ENCODE measurements at regions not wholly inside any gene's neighbourhood (a gene's known extent, or its start where the extent isn't known, plus 50 kb on each side); places are given as distances from the start of the nearest gene placed in this dataset.

- Histone ChIP-seq H3K27ac (ENCODE audit: low read length) (no peak overlapping the region), H3K4me1 (ENCODE audit: insufficient read depth, low read length) (no peaks in the 10 kb centered on the region), H3K79me2 (ENCODE audit: insufficient read depth, low read length) (no peaks in the 10 kb centered on the region), H4K20me1 (ENCODE audit: insufficient read depth, low read length) (no peaks in the 10 kb centered on the region), H2AFZ (ENCODE audit: low read depth, low read length) (no peak overlapping the region), H3K9me3 (ENCODE audit: insufficient read depth, low read length, severe bottlenecking) (no peaks in the 10 kb centered on the region), H3K36me3 (ENCODE audit: insufficient read depth, low read length) (no peaks in the 10 kb centered on the region), H3K4me3 (ENCODE audit: low read depth in 1 of 2, low read length in 2 of 2) (no peak overlapping the region), H3K4me2 (ENCODE audit: insufficient read depth, low read length) (no peak overlapping the region), H3K9ac (ENCODE audit: low read depth, low read length) (no peak overlapping the region), H3K27me3 (ENCODE audit: insufficient read depth, low read length, poor library complexity) (no peaks in the 10 kb centered on the region)
- TF ChIP-seq EZH2 (IDR thresholded peaks at IDR 0.05; ENCODE audit: borderline replicate concordance, low read depth, low read length, severe bottlenecking): no peak
- TF ChIP-seq CTCF (IDR thresholded peaks at IDR 0.05; ENCODE audit: borderline replicate concordance, extremely low read depth, low read length, poor library complexity, severe bottlenecking): no peak
- no peak for DNase-seq
- ATAC-seq (ENCODE audit: insufficient read depth, low read depth): no peak
These were observed 326.9 kb upstream of the CTNNB1 start for GRCh38 chr3:40872258-40872920.

- H3K36me3 ChIP-seq (ENCODE audit: insufficient read depth, low read length): no peaks in the 10 kb centered on the region
- ATAC-seq (ENCODE audit: insufficient read depth, low read depth): no peak
- no peak overlapping the region for H3K9ac ChIP-seq (ENCODE audit: low read depth, low read length)
- no peak overlapping the region for H3K27ac ChIP-seq (ENCODE audit: low read length)
- DNase-seq: no peak
- no peak overlapping the region for H2AFZ ChIP-seq (ENCODE audit: low read depth, low read length)
- H3K79me2 ChIP-seq (ENCODE audit: insufficient read depth, low read length): no peaks in the 10 kb centered on the region
- no peaks in the 10 kb centered on the region for H4K20me1 ChIP-seq (ENCODE audit: insufficient read depth, low read length)
- no peak overlapping the region for H3K4me3 ChIP-seq (ENCODE audit: low read depth in 1 of 2, low read length in 2 of 2)
- no peaks in the 10 kb centered on the region for H3K4me1 ChIP-seq (ENCODE audit: insufficient read depth, low read length)
- H3K27me3 ChIP-seq (ENCODE audit: insufficient read depth, low read length, poor library complexity): no peaks in the 10 kb centered on the region
- H3K4me2 ChIP-seq (ENCODE audit: insufficient read depth, low read length): no peak overlapping the region
- H3K9me3 ChIP-seq (ENCODE audit: insufficient read depth, low read length, severe bottlenecking): no peaks in the 10 kb centered on the region
- TF ChIP-seq CTCF (IDR thresholded peaks at IDR 0.05; ENCODE audit: borderline replicate concordance, extremely low read depth, low read length, poor library complexity, severe bottlenecking): no peak
- TF ChIP-seq EZH2 (IDR thresholded peaks at IDR 0.05; ENCODE audit: borderline replicate concordance, low read depth, low read length, severe bottlenecking): no peak
These were observed 325.8 kb upstream of the CTNNB1 start for GRCh38 chr3:40873476-40873875.

- Histone ChIP-seq H3K4me3 (ENCODE audit: low read depth in 1 of 2, low read length in 2 of 2) (no peak overlapping the region), H2AFZ (ENCODE audit: low read depth, low read length) (no peak overlapping the region), H3K4me1 (ENCODE audit: insufficient read depth, low read length) (no peaks in the 10 kb centered on the region), H3K4me2 (ENCODE audit: insufficient read depth, low read length) (no peak overlapping the region), H3K27ac (ENCODE audit: low read length) (no peak overlapping the region), H4K20me1 (ENCODE audit: insufficient read depth, low read length) (no peaks in the 10 kb centered on the region), H3K9ac (ENCODE audit: low read depth, low read length) (no peak overlapping the region), H3K79me2 (ENCODE audit: insufficient read depth, low read length) (no peaks in the 10 kb centered on the region), H3K9me3 (ENCODE audit: insufficient read depth, low read length, severe bottlenecking) (no peaks in the 10 kb centered on the region), H3K27me3 (ENCODE audit: insufficient read depth, low read length, poor library complexity) (no peaks in the 10 kb centered on the region), H3K36me3 (ENCODE audit: insufficient read depth, low read length) (no peaks in the 10 kb centered on the region)
- no peak for DNase-seq
- ATAC-seq (ENCODE audit: insufficient read depth, low read depth): no peak
- TF ChIP-seq CTCF (IDR thresholded peaks at IDR 0.05; ENCODE audit: borderline replicate concordance, extremely low read depth, low read length, poor library complexity, severe bottlenecking) (no peak), EZH2 (IDR thresholded peaks at IDR 0.05; ENCODE audit: borderline replicate concordance, low read depth, low read length, severe bottlenecking) (no peak)
These were observed 325.2 kb upstream of the CTNNB1 start for GRCh38 chr3:40873934-40874699.

Data from DND-41 (cell line).